GM18520 (cell line): ENCODE measurements at regions not wholly inside any gene's neighbourhood (a gene's known extent, or its start where the extent isn't known, plus 50 kb on each side); places are given as distances from the start of the nearest gene placed in this dataset.

ENCODE experiments used
- ATAC-seq: cut with Tn5 transposase; IDR thresholded peaks from one replicate; pipeline ENCODE4 v1.9.1; 2021; ENCODE audit not compliant: unreplicated experiment

- no peak for ATAC-seq
Observed at GRCh38 chr1:114342376-114342775, 168.6 kb downstream of the TRIM33 start.

GRCh38 chr1:114341856-114342255 lies 169.1 kb downstream of the TRIM33 start:
- no peak for ATAC-seq

GRCh38 chr1:114341299-114341698 lies 169.7 kb downstream of the TRIM33 start:
- ATAC-seq = no peak

- no peak for ATAC-seq
Observed at GRCh38 chr1:114340892-114341291, 170.1 kb downstream of the TRIM33 start.

- no peak for ATAC-seq
Observed at GRCh38 chr1:114339379-114339778, 171.6 kb downstream of the TRIM33 start.

- ATAC-seq = no peak
Observed at GRCh38 chr1:114338191-114338890, 172.7 kb downstream of the TRIM33 start.

GRCh38 chr1:114337417-114337816 lies 173.6 kb downstream of the TRIM33 start:
- no peak for ATAC-seq

GRCh38 chr1:114336360-114336759 lies 174.6 kb downstream of the TRIM33 start:
- ATAC-seq = no peak

- ATAC-seq = no peak
Observed at GRCh38 chr1:114335273-114335672, 175.7 kb downstream of the TRIM33 start.

- ATAC-seq = no peak
Observed at GRCh38 chr1:114334297-114334696, 176.7 kb downstream of the TRIM33 start.

GRCh38 chr1:114333690-114334089 lies 177.3 kb downstream of the TRIM33 start:
- no peak for ATAC-seq

- ATAC-seq = no peak
Observed at GRCh38 chr1:114331936-114332335, 178.3 kb upstream of the SYT6 start.

GRCh38 chr1:114330451-114330983 lies 176.8 kb upstream of the SYT6 start:
- ATAC-seq = no peak

- ATAC-seq = no peak
Observed at GRCh38 chr1:114328361-114328904, 174.8 kb upstream of the SYT6 start.

GRCh38 chr1:114324662-114324965 lies 170.9 kb upstream of the SYT6 start:
- no peak for ATAC-seq

- ATAC-seq = no peak
Observed at GRCh38 chr1:114323959-114324661, 170.4 kb upstream of the SYT6 start.

- ATAC-seq = no peak
Observed at GRCh38 chr1:114322734-114323133, 169.1 kb upstream of the SYT6 start.

GRCh38 chr1:114322207-114322606 lies 168.5 kb upstream of the SYT6 start:
- ATAC-seq = no peak

- no peak for ATAC-seq
Observed at GRCh38 chr1:114320586-114320985, 166.9 kb upstream of the SYT6 start.

GRCh38 chr1:114319418-114319817 lies 165.7 kb upstream of the SYT6 start:
- ATAC-seq = no peak

- ATAC-seq = no peak
Observed at GRCh38 chr1:114318961-114319360, 165.3 kb upstream of the SYT6 start.

- ATAC-seq = no peak
Observed at GRCh38 chr1:114316204-114316603, 162.5 kb upstream of the SYT6 start.
